ENCODE measurements at regions not wholly inside any gene's neighbourhood (a gene's known extent, or its start where the extent isn't known, plus 50 kb on each side); places are given as distances from the start of the nearest gene placed in this dataset.
A peak's percentile ranks its signal among the peaks of the same experiment; 100 is the strongest.

DNA sequence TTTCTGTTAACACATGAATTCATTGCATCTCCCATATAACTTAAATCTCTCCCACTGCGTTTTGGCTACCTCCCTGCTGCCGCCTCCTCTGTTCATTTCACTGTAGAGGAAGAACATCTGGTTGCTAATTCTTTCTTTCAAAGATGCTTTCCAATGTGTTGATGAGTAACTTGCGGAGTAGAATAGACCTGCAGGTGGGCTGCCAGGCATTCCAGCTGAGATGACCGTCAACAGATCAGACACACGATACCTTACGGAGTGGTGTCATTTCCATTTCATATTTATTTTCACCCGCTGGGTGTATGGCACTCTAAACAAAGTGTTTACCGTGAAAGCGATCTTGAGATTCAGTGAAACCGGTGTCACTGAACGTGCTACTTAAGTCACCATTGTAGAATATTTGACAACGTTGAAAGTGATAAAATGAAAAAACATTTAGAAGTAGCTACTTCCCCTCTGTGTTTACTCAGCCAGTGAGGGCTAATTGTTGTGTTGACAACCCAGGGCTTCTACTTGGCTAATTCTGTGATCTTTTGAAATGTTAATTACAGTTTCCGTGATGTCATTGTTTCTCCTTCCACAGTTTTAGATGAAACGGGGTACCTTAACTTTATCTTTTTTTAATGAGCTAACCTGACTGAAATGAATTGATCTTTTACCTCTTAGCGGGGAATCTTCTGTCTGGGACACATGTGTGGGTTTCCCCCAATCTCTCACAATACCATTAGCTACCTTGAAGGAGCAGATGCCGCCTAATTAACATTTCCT, 228.5 kb upstream of the ARGLU1 start:
- no peak overlapping the region for H2BK5ac ChIP-seq (ENCODE audit: low read depth, low read length, poor library complexity, severe bottlenecking)
- H3K4ac ChIP-seq (ENCODE audit: low read depth in 1 of 2, low read length in 2 of 2), result no peak overlapping the region
- 18% methylated on average over 11 of the region's 16 CpGs for WGBS
- H3K27ac ChIP-seq (ENCODE audit: low read length, poor library complexity, severe bottlenecking), result no peak overlapping the region
- no peak overlapping the region for H3K23ac ChIP-seq (ENCODE audit: low read length in 2 of 2)
- no peak overlapping the region for H3K9ac ChIP-seq (ENCODE audit: low read length)
- DNase-seq, result peak; percentile 4
- no peak overlapping the region for H4K91ac ChIP-seq (ENCODE audit: low read length)
- H2BK12ac ChIP-seq (ENCODE audit: low read length in 2 of 2), result no peak overlapping the region
- no peak overlapping the region for H2AK5ac ChIP-seq (ENCODE audit: low read length, severe bottlenecking)
- H3K79me1 ChIP-seq (replicated peaks; ENCODE audit: low read length, poor library complexity, severe bottlenecking), result no peaks in the 10 kb centered on the region
- peak overlapping the region in 1 of 2 experiments; percentile 36 for H3K4me3 ChIP-seq (ENCODE audit: insufficient read depth in 1 of 2, low read depth in 1 of 2, low read length in 2 of 2)
- H3K4me2 ChIP-seq (ENCODE audit: low read length, poor library complexity, severe bottlenecking), result peak overlapping the region; percentile 72
- no peak overlapping the region for H3K18ac ChIP-seq (ENCODE audit: low read depth in 1 of 2, low read length in 2 of 2)
- peaks cover 3% of the 10 kb centered on the region for H3K9me3 ChIP-seq (ENCODE audit: control insufficient read depth, low read length)
- no peak overlapping the region for H2BK120ac ChIP-seq (ENCODE audit: low read depth, low read length)
- H3K36me3 ChIP-seq (ENCODE audit: control insufficient read depth in 1 of 2, insufficient read depth in 2 of 2, low read depth in 1 of 2, low read length in 2 of 2), result no peaks in the 10 kb centered on the region
- peaks cover 3 to 4% of the 10 kb centered on the region in 2 experiments for H3K27me3 ChIP-seq (ENCODE audit: control insufficient read depth in 1 of 2, insufficient read depth in 1 of 2, low read length in 2 of 2)
- H2AFZ ChIP-seq (ENCODE audit: low read depth, low read length), result no peak overlapping the region
- no peak overlapping the region for H2BK15ac ChIP-seq (ENCODE audit: low read depth, poor library complexity, severe bottlenecking)
- no peak overlapping the region for H4K8ac ChIP-seq (ENCODE audit: low read length)
- no peak overlapping the region for H3K14ac ChIP-seq (ENCODE audit: low read length in 2 of 2)
- H3K4me1 ChIP-seq (ENCODE audit: control insufficient read depth, insufficient read depth, low read depth, low read length), result no peaks in the 10 kb centered on the region

DNA sequence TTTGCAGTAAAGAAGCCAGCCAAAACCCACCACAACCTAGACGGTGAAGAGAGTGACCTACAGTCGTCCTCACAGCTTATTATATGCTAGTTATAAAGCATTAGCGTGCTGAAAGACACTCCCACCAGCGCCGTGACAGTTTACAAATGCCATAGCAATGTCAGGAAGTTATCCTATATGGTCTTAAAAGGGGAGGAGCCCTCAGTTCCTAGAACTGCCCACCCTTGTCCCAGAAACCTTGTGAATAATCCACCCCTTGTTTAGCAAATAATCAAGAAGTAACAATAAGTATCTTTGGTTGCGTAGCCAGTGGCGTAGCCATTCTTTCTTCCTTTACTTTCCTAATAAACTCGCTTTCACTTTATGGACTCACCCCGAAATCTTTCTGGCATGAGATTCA, 227.9 kb upstream of the ARGLU1 start:
- WGBS, result 35% methylated on average over 9 of the region's 9 CpGs
- H2BK120ac ChIP-seq (ENCODE audit: low read depth, low read length), result no peak overlapping the region
- no peak overlapping the region for H3K18ac ChIP-seq (ENCODE audit: low read depth in 1 of 2, low read length in 2 of 2)
- no peak overlapping the region for H3K27ac ChIP-seq (ENCODE audit: low read length, poor library complexity, severe bottlenecking)
- H3K4me3 ChIP-seq (ENCODE audit: insufficient read depth in 1 of 2, low read depth in 1 of 2, low read length in 2 of 2), result peak overlapping the region in 1 of 2 experiments; percentile 36
- H3K23ac ChIP-seq (ENCODE audit: low read length in 2 of 2), result no peak overlapping the region
- no peak overlapping the region for H2BK5ac ChIP-seq (ENCODE audit: low read depth, low read length, poor library complexity, severe bottlenecking)
- H3K4ac ChIP-seq (ENCODE audit: low read depth in 1 of 2, low read length in 2 of 2), result no peak overlapping the region
- no peak overlapping the region for H2AK5ac ChIP-seq (ENCODE audit: low read length, severe bottlenecking)
- H2AFZ ChIP-seq (ENCODE audit: low read depth, low read length), result peak overlapping the region; percentile 53
- H3K36me3 ChIP-seq (ENCODE audit: control insufficient read depth in 1 of 2, insufficient read depth in 2 of 2, low read depth in 1 of 2, low read length in 2 of 2), result no peaks in the 10 kb centered on the region
- no peak overlapping the region for H3K9ac ChIP-seq (ENCODE audit: low read length)
- no peak overlapping the region for H4K91ac ChIP-seq (ENCODE audit: low read length)
- H3K14ac ChIP-seq (ENCODE audit: low read length in 2 of 2), result no peak overlapping the region
- no peaks in the 10 kb centered on the region for H3K79me1 ChIP-seq (replicated peaks; ENCODE audit: low read length, poor library complexity, severe bottlenecking)
- peaks cover 3% of the 10 kb centered on the region for H3K9me3 ChIP-seq (ENCODE audit: control insufficient read depth, low read length)
- peak; percentile 10 for DNase-seq
- H2BK15ac ChIP-seq (ENCODE audit: low read depth, poor library complexity, severe bottlenecking), result no peak overlapping the region
- H2BK12ac ChIP-seq (ENCODE audit: low read length in 2 of 2), result no peak overlapping the region
- H4K8ac ChIP-seq (ENCODE audit: low read length), result no peak overlapping the region
- H3K27me3 ChIP-seq (ENCODE audit: control insufficient read depth in 1 of 2, insufficient read depth in 1 of 2, low read length in 2 of 2), result peaks cover 3 to 4% of the 10 kb centered on the region in 2 experiments
- no peaks in the 10 kb centered on the region for H3K4me1 ChIP-seq (ENCODE audit: control insufficient read depth, insufficient read depth, low read depth, low read length)
- H3K4me2 ChIP-seq (ENCODE audit: low read length, poor library complexity, severe bottlenecking), result no peak overlapping the region

DNA sequence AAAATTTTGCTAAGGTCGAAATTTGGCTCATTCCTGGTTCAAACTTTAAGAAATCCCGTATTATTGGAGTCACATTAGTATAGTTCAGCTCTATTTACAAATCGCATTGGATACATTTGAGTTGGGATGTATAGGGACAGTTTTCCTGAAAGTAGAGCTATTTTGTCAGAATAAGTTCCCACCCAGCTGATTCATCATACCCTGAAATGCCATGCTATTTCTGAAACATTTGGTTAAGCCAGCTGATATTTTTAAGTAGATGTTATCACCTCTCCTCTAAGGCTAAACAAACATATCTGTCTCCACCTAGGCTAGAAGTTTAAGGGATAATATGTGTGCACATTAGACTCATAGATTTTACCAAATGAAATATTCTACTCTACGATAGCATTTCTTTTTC, 226.2 kb upstream of the ARGLU1 start:
- H3K36me3 ChIP-seq (ENCODE audit: control insufficient read depth in 1 of 2, insufficient read depth in 2 of 2, low read depth in 1 of 2, low read length in 2 of 2), result no peaks in the 10 kb centered on the region
- H3K18ac ChIP-seq (ENCODE audit: low read depth in 1 of 2, low read length in 2 of 2), result no peak overlapping the region
- H3K9ac ChIP-seq (ENCODE audit: low read length), result no peak overlapping the region
- no peak overlapping the region for H2BK12ac ChIP-seq (ENCODE audit: low read length in 2 of 2)
- H3K27ac ChIP-seq (ENCODE audit: low read length, poor library complexity, severe bottlenecking), result no peak overlapping the region
- H2BK120ac ChIP-seq (ENCODE audit: low read depth, low read length), result no peak overlapping the region
- no peak overlapping the region for H3K4me2 ChIP-seq (ENCODE audit: low read length, poor library complexity, severe bottlenecking)
- H3K4ac ChIP-seq (ENCODE audit: low read depth in 1 of 2, low read length in 2 of 2), result no peak overlapping the region
- 100% methylated on average over 1 of the region's 4 CpGs for WGBS
- DNase-seq, result no peak
- H4K8ac ChIP-seq (ENCODE audit: low read length), result no peak overlapping the region
- no peak overlapping the region for H3K14ac ChIP-seq (ENCODE audit: low read length in 2 of 2)
- H3K79me1 ChIP-seq (replicated peaks; ENCODE audit: low read length, poor library complexity, severe bottlenecking), result no peaks in the 10 kb centered on the region
- H3K4me3 ChIP-seq (ENCODE audit: insufficient read depth in 1 of 2, low read depth in 1 of 2, low read length in 2 of 2), result no peak overlapping the region
- H3K9me3 ChIP-seq (ENCODE audit: control insufficient read depth, low read length), result peaks cover 3% of the 10 kb centered on the region
- H2AFZ ChIP-seq (ENCODE audit: low read depth, low read length), result no peak overlapping the region
- no peak overlapping the region for H2BK5ac ChIP-seq (ENCODE audit: low read depth, low read length, poor library complexity, severe bottlenecking)
- no peak overlapping the region for H3K23ac ChIP-seq (ENCODE audit: low read length in 2 of 2)
- no peaks in the 10 kb centered on the region for H3K4me1 ChIP-seq (ENCODE audit: control insufficient read depth, insufficient read depth, low read depth, low read length)
- no peak overlapping the region for H4K91ac ChIP-seq (ENCODE audit: low read length)
- peaks cover 4 to 6% of the 10 kb centered on the region in 2 experiments for H3K27me3 ChIP-seq (ENCODE audit: control insufficient read depth in 1 of 2, insufficient read depth in 1 of 2, low read length in 2 of 2)
- no peak overlapping the region for H2AK5ac ChIP-seq (ENCODE audit: low read length, severe bottlenecking)
- H2BK15ac ChIP-seq (ENCODE audit: low read depth, poor library complexity, severe bottlenecking), result no peak overlapping the region

DNA sequence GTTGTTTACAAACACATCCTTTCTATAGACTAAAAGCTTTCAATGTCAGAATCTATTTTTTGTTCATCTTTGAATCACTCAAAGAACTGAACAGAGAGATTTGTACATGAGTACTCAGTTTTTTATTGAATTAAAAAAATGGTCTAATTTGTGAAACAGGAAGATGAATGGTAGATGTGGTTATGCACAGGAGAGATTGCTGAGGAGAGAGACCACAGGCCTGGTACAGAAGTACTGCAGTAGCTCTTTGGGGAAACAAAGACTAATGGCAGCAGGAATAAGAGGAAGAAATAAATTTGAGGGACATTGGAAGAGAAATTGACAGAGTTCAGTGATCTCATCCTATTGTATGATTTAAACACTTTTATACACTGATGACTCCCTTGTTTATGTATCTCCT, 222.0 kb upstream of the ARGLU1 start:
- H3K9me3 ChIP-seq (ENCODE audit: control insufficient read depth, low read length), result peaks cover 3% of the 10 kb centered on the region
- no peak overlapping the region for H3K4ac ChIP-seq (ENCODE audit: low read depth in 1 of 2, low read length in 2 of 2)
- H3K79me1 ChIP-seq (replicated peaks; ENCODE audit: low read length, poor library complexity, severe bottlenecking), result no peaks in the 10 kb centered on the region
- no peak overlapping the region for H3K18ac ChIP-seq (ENCODE audit: low read depth in 1 of 2, low read length in 2 of 2)
- H3K4me2 ChIP-seq (ENCODE audit: low read length, poor library complexity, severe bottlenecking), result no peak overlapping the region
- no peak overlapping the region for H2BK12ac ChIP-seq (ENCODE audit: low read length in 2 of 2)
- no peak overlapping the region for H3K9ac ChIP-seq (ENCODE audit: low read length)
- H3K14ac ChIP-seq (ENCODE audit: low read length in 2 of 2), result no peak overlapping the region
- no peak overlapping the region for H3K23ac ChIP-seq (ENCODE audit: low read length in 2 of 2)
- no peak overlapping the region for H2AK5ac ChIP-seq (ENCODE audit: low read length, severe bottlenecking)
- H4K91ac ChIP-seq (ENCODE audit: low read length), result no peak overlapping the region
- no peak overlapping the region for H3K4me3 ChIP-seq (ENCODE audit: insufficient read depth in 1 of 2, low read depth in 1 of 2, low read length in 2 of 2)
- no peaks in the 10 kb centered on the region for H3K4me1 ChIP-seq (ENCODE audit: control insufficient read depth, insufficient read depth, low read depth, low read length)
- peaks cover 0 to 3% of the 10 kb centered on the region in 2 experiments for H3K27me3 ChIP-seq (ENCODE audit: control insufficient read depth in 1 of 2, insufficient read depth in 1 of 2, low read length in 2 of 2)
- H2BK5ac ChIP-seq (ENCODE audit: low read depth, low read length, poor library complexity, severe bottlenecking), result no peak overlapping the region
- no peak overlapping the region for H2BK120ac ChIP-seq (ENCODE audit: low read depth, low read length)
- DNase-seq, result no peak
- H3K36me3 ChIP-seq (ENCODE audit: control insufficient read depth in 1 of 2, insufficient read depth in 2 of 2, low read depth in 1 of 2, low read length in 2 of 2), result no peaks in the 10 kb centered on the region
- H2BK15ac ChIP-seq (ENCODE audit: low read depth, poor library complexity, severe bottlenecking), result no peak overlapping the region
- H4K8ac ChIP-seq (ENCODE audit: low read length), result no peak overlapping the region
- no peak overlapping the region for H2AFZ ChIP-seq (ENCODE audit: low read depth, low read length)
- H3K27ac ChIP-seq (ENCODE audit: low read length, poor library complexity, severe bottlenecking), result no peak overlapping the region

All from mesenchymal stem cell (in vitro differentiated cells and primary cell).